HEK293 (cell line): ENCODE measurements at regions not wholly inside any gene's neighbourhood (a gene's known extent, or its start where the extent isn't known, plus 50 kb on each side); places are given as distances from the start of the nearest gene placed in this dataset.

Experiments used
- ZBTB7A ChIP-seq: fragments of 450-650 bp; formaldehyde crosslinking; IDR thresholded peaks from 2 replicates; pipeline ENCODE4 v1.5.1; 2016; ENCODE audit warnings: low read depth, missing biosample characterization, missing genetic modification characterization
- ZEB2 ChIP-seq: fragments of 450-650 bp; formaldehyde crosslinking; IDR thresholded peaks from 2 replicates; pipeline ENCODE4 v1.5.1; 2016; ENCODE audit warnings: missing biosample characterization, missing genetic modification characterization
- ZNF501 ChIP-seq: fragments of 450-650 bp; formaldehyde crosslinking; IDR thresholded peaks from 2 replicates; pipeline ENCODE4 v1.5.1; 2016; ENCODE audit warnings: missing biosample characterization, missing genetic modification characterization
- ZNF514 ChIP-seq: fragments of 450-650 bp; formaldehyde crosslinking; IDR thresholded peaks from 2 replicates; pipeline ENCODE4 v1.5.1; 2016; ENCODE audit warnings: missing biosample characterization, missing genetic modification characterization
- ZNF76 ChIP-seq: fragments of 450-650 bp; formaldehyde crosslinking; IDR thresholded peaks from 2 replicates; pipeline ENCODE4; 2016; ENCODE audit warnings: low read depth, missing biosample characterization, missing genetic modification characterization, borderline replicate concordance
- TF ChIP-seq, protein P1 (sequence below): fragments of 450-650 bp; formaldehyde crosslinking; IDR thresholded peaks from 2 replicates; pipeline ENCODE4 v1.5.1; 2016; ENCODE audit warnings: missing biosample characterization, missing genetic modification characterization
- TF ChIP-seq, protein P2 (sequence below): fragments of 450-650 bp; formaldehyde crosslinking; IDR thresholded peaks from 2 replicates; pipeline ENCODE4 v1.5.1; 2016; ENCODE audit warnings: missing biosample characterization, missing genetic modification characterization

DNA sequence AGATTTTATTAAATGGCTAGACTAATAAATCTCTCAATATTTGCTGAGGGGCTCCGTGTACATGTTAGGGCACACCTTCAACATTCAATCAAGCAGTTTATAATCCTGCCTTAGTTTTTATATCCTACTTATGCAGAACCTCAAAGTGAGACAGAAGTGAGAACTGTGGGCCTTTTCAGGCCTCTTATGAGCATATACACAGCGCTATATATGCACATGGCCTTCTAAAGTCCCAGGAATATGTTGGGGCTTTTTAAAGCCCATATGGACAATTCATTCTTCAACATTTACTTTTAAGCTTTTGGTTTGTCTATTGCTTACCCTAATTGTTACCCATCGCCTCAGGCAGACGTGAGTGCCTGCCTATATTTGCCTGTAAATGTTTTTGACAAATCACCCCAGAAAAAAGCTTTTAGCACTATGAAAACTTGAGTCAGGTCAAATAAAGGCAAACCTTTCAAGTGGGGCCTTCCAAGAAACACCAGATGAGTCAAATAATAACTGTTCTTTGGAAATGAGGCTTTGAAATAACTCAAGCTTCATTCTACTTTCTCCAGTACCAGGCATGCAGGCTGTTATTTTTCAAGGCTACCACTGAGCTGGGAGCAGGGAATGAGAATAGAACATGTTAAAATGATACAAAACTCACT, 58.2 kb downstream of the ESM1 start:
- TF ChIP-seq, protein P1, sequence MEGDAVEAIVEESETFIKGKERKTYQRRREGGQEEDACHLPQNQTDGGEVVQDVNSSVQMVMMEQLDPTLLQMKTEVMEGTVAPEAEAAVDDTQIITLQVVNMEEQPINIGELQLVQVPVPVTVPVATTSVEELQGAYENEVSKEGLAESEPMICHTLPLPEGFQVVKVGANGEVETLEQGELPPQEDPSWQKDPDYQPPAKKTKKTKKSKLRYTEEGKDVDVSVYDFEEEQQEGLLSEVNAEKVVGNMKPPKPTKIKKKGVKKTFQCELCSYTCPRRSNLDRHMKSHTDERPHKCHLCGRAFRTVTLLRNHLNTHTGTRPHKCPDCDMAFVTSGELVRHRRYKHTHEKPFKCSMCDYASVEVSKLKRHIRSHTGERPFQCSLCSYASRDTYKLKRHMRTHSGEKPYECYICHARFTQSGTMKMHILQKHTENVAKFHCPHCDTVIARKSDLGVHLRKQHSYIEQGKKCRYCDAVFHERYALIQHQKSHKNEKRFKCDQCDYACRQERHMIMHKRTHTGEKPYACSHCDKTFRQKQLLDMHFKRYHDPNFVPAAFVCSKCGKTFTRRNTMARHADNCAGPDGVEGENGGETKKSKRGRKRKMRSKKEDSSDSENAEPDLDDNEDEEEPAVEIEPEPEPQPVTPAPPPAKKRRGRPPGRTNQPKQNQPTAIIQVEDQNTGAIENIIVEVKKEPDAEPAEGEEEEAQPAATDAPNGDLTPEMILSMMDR (tag by site-specific recombination), result no peak
- TF ChIP-seq, protein P2, sequence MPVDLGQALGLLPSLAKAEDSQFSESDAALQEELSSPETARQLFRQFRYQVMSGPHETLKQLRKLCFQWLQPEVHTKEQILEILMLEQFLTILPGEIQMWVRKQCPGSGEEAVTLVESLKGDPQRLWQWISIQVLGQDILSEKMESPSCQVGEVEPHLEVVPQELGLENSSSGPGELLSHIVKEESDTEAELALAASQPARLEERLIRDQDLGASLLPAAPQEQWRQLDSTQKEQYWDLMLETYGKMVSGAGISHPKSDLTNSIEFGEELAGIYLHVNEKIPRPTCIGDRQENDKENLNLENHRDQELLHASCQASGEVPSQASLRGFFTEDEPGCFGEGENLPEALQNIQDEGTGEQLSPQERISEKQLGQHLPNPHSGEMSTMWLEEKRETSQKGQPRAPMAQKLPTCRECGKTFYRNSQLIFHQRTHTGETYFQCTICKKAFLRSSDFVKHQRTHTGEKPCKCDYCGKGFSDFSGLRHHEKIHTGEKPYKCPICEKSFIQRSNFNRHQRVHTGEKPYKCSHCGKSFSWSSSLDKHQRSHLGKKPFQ (tag by site-specific recombination), result no peak
- TF ChIP-seq ZNF76 (tag by site-specific recombination) (no peak), ZNF501 (tag by site-specific recombination) (no peak), ZEB2 (tag by site-specific recombination) (no peak), ZBTB7A (tag by site-specific recombination) (no peak), ZNF514 (tag by site-specific recombination) (no peak)
